GM20431 (cell line): ENCODE measurements at regions not wholly inside any gene's neighbourhood (a gene's known extent, or its start where the extent isn't known, plus 50 kb on each side); places are given as distances from the start of the nearest gene placed in this dataset.

Source experiments
- in situ Hi-C: fragments of 300-500 bp; cut with MseI, MboI; formaldehyde crosslinking; loops from one replicate; pipeline ENCODE4 v1.15.0; 2020; ENCODE audit warnings: low sequenced_read_pairs; ENCODE audit not compliant: unreplicated experiment

DNA sequence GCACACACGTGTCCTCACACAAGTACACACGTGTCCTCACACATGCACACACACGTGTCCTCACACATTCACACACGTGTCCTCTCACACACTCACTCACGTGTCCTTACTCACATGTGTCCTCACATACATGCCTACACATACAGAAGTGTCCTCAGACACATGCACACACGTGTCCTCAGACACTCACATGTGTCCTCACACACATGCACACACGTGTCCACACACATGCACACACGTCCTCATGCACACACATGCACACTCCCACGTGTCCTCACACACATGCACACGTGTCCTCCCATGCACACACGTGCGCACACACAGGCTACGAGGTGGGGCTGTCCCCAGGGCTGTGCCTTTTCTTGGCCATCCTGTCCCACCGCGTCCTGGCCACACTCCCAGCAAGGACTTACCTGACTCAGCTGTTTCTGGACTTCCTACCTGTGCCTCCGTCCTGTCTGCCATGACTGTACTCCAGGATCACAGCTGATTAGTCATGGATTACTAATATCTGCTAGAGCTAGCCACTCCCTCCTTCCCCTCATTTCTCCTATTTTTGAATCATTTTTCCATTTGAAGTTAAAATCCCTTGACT, 990.2 kb downstream of the BRD1 start:
- in situ Hi-C loops: no loop called here

- in situ Hi-C loops: no loop called here
Measured at GRCh38 chr22:48836673-48837340, 990.9 kb downstream of the BRD1 start.

GRCh38 chr22:48835857-48836672, 991.6 kb downstream of the BRD1 start:
- in situ Hi-C loops: no loop called here

DNA sequence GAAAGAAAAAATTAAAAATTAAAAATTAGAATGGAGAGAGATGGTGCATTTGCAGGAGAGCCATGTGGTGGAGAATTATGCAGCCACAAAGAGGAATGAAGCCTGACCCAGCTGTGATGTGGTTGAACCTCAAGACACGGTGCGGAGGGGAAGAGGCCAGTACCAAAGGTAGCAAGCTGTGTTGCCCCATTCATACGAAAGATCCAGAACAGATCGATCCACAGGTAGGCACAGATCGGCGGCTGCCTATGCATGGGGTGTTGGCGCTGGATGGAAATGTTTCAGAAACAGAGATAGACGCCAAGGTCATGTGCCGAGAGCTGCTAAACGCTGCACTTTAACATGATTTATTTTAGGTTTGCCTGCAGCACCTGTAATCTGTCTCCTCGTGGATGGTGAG, 992.3 kb downstream of the BRD1 start:
- in situ Hi-C loops: no loop called here

DNA sequence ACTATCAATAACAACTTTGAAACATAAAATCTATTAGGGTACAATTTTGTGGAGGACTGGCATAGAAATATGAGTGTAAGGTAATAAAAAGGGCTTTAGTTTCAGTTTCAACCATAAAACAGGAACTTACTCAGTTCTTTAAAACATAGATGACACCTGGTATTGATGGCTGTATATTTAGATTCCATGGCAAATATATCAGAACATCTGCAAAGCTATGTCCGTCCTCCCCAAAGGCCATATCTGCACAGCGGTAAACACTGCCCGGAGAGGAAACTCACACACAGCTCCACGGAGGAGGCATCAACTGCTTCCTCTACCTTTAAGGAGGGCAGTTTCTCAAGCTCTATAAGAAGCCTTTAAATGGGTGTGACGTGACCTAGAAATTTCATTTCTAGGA, 993.3 kb downstream of the BRD1 start:
- in situ Hi-C loops: no loop called here

GRCh38 chr22:48832592-48832991, 995.1 kb downstream of the BRD1 start:
- in situ Hi-C loops: no loop called here

DNA sequence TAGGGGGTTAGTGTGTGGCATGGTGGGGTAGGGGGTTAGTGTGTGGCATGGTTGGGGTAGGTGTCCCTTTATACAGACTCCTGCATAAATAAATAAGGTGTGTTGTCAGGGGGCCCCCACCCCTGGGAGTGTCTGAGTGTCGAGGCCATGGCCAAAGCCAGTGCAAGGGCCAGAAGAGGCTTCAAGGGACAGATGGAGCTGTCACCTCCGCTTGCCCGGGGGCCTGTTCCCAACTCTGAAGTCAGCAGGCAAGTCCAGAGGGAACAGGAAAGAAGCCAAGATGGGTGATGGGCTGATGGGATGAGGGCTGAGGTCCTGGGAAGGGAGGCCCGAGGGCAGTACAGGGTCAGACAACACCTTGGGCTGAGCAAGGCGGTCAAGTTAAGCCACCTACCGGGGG, 997.8 kb downstream of the BRD1 start:
- in situ Hi-C loops: no loop called here

DNA sequence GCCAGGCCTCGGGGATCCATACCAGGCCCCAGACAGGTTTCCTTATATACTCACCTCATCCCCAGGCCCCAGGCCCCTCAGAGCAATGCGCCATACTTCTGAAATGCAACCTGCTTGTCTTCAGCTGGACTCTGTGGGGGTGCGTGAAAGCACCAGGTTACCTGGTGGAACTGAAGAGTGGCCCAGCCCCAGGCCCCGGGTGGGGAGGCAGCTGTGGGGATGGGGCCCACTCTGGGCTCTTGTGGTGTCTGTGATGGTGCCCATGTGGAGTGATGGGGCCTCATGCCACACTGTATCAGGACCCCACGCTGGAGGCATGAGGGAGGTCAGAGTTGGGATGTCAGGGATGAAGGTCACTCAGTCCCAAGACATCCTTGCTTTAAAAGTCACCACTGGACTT, 999.0 kb downstream of the BRD1 start:
- in situ Hi-C loops: no loop called here

- in situ Hi-C loops: no loop called here
Measured at GRCh38 chr22:48827904-48828555, 999.6 kb downstream of the BRD1 start.

GRCh38 chr22:48827268-48827846, 1000.3 kb downstream of the BRD1 start:
- in situ Hi-C loops: no loop called here

GRCh38 chr22:48826546-48826945, 1001.1 kb downstream of the BRD1 start:
- in situ Hi-C loops: no loop called here

GRCh38 chr22:48825802-48826520, 1001.7 kb downstream of the BRD1 start:
- in situ Hi-C loops: no loop called here

DNA sequence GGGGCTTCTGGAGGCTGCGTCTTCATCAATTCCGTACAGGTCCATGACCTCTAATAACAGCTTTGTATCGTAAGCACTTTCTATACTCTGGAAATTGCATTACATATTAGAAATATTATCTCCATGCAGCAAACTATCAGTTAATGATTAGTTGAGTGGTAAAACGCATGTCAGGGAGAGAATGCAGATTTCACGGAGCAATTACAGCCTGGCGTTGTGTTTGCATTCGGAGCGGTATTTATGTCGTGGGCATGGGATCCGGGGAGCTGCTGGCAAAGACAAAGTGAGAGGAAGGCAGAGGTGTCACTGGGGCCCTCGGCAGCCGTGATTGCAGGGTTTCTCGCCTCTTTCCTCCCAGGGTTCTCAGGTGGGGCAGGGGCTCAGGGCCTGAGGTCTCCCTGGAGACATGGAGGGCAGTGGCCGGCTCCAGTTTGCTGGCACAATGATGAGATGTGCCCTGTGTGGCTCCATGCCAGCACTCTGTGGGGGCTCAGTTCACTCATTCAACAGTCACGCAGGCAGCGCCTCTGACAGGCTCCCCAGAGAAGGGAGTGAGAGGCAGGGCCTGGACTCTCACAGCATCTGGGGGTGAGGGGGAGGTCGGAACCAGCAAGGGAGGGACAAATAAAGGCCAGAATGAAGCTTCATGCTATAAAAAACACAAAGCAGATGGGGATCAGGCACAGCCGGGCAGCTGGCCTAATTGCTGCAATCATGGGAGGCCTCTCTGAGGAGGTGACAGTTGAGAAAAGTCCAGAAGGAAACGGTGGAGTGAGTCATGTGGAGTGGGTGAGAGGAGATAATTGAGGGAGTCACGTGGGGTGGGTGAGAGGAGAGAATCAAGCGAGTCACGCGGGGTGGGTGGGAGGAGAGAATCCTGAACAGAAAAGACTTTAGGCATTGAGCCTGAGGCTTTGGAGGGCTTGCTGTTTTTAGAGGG, 1002.7 kb downstream of the BRD1 start:
- in situ Hi-C loops: no loop called here

DNA sequence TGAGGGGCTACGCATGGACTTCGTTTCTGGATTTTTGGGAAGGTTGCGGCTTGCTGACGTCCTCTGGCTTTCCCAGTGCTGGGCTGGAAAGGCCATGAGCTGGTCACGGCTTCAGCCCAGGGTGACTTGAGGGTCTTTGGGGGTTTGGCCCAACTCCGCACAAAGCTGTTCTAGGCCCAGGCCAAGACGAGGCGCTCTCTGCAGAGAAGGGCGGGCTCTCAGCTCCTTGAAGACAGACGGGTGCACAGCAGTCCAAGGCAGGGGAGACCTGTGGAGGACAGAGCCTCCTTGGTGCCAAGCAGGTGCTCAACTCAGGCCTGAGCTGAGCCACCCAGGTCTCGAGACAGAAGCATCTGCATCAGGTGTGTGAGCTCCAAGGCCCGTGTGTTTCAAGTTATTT, 1003.7 kb downstream of the BRD1 start:
- in situ Hi-C loops: no loop called here

- in situ Hi-C loops: no loop called here
Measured at GRCh38 chr22:48822278-48823233, 1005.1 kb downstream of the BRD1 start.

GRCh38 chr22:48821727-48822126, 1005.9 kb downstream of the BRD1 start:
- in situ Hi-C loops: no loop called here

DNA sequence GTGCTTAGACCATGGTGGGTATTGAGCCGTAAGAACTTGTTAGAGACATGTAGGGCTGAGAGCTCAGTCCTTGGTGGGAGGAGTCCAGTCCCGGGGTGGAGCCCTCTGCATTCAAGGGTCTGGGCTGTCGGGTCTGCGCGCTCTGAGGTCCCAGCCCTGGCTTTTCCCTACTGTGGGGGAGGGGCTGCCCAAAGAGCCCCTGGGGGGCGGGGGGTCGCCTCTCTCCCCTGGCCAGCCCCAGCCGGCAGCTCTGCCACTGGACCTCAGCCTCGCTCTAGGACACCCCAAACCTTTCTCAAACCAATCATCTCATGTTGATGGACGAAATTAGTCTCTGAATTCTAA, 1006.4 kb downstream of the BRD1 start:
- in situ Hi-C loops: no loop called here
